ENCODE measurements at regions not wholly inside any gene's neighbourhood (a gene's known extent, or its start where the extent isn't known, plus 50 kb on each side); places are given as distances from the start of the nearest gene placed in this dataset.

- Histone ChIP-seq H3K4me3 (replicated peaks; ENCODE audit: insufficient read depth, low read length) (no peak overlapping the region), H3K27me3 (ENCODE audit: insufficient read depth, poor library complexity, severe bottlenecking) (no peaks in the 10 kb centered on the region), H3K27ac (replicated peaks) (no peak overlapping the region)
- DNase-seq (ENCODE audit: low read depth in 1 of 2, low spot score in 1 of 2): no peak
- TF ChIP-seq REST (IDR thresholded peaks at IDR 0.05; ENCODE audit: insufficient replicate concordance, low read depth) (no peak), CTCF (IDR thresholded peaks at IDR 0.05; ENCODE audit: insufficient read depth, low read length) (no peak), SPI1 (IDR thresholded peaks at IDR 0.05; ENCODE audit: borderline replicate concordance, low read depth) (no peak), GABPA (IDR thresholded peaks at IDR 0.05; ENCODE audit: low read depth) (no peak), POLR2AphosphoS5 (IDR thresholded peaks at IDR 0.05; ENCODE audit: low read depth) (no peak)
Measured at GRCh38 chr22:48586799-48587185, 1240.9 kb downstream of the BRD1 start.

GRCh38 chr22:48585916-48586798 is 1241.5 kb downstream of the BRD1 start:
- Histone ChIP-seq H3K27me3 (ENCODE audit: insufficient read depth, poor library complexity, severe bottlenecking) (no peaks in the 10 kb centered on the region), H3K4me3 (replicated peaks; ENCODE audit: insufficient read depth, low read length) (no peak overlapping the region), H3K27ac (replicated peaks) (no peak overlapping the region)
- no peak for TF ChIP-seq GABPA (IDR thresholded peaks at IDR 0.05; ENCODE audit: low read depth)
- no peak for TF ChIP-seq SPI1 (IDR thresholded peaks at IDR 0.05; ENCODE audit: borderline replicate concordance, low read depth)
- TF ChIP-seq POLR2AphosphoS5 (IDR thresholded peaks at IDR 0.05; ENCODE audit: low read depth): no peak
- TF ChIP-seq CTCF (IDR thresholded peaks at IDR 0.05; ENCODE audit: insufficient read depth, low read length): no peak
- TF ChIP-seq REST (IDR thresholded peaks at IDR 0.05; ENCODE audit: insufficient replicate concordance, low read depth): no peak
- DNase-seq (ENCODE audit: low read depth in 1 of 2, low spot score in 1 of 2): no peak

GRCh38 chr22:48584170-48584569 is 1243.5 kb downstream of the BRD1 start:
- no peak overlapping the region for H3K27ac ChIP-seq (replicated peaks)
- H3K4me3 ChIP-seq (replicated peaks; ENCODE audit: insufficient read depth, low read length): no peak overlapping the region
- DNase-seq (ENCODE audit: low read depth in 1 of 2, low spot score in 1 of 2): no peak
- no peaks in the 10 kb centered on the region for H3K27me3 ChIP-seq (ENCODE audit: insufficient read depth, poor library complexity, severe bottlenecking)
- no peak for TF ChIP-seq POLR2AphosphoS5 (IDR thresholded peaks at IDR 0.05; ENCODE audit: low read depth)
- TF ChIP-seq SPI1 (IDR thresholded peaks at IDR 0.05; ENCODE audit: borderline replicate concordance, low read depth): no peak
- TF ChIP-seq REST (IDR thresholded peaks at IDR 0.05; ENCODE audit: insufficient replicate concordance, low read depth): no peak
- TF ChIP-seq GABPA (IDR thresholded peaks at IDR 0.05; ENCODE audit: low read depth): no peak
- no peak for TF ChIP-seq CTCF (IDR thresholded peaks at IDR 0.05; ENCODE audit: insufficient read depth, low read length)

Data from HL-60 (cell line).